ENCODE measurements at regions not wholly inside any gene's neighbourhood (a gene's known extent, or its start where the extent isn't known, plus 50 kb on each side); places are given as distances from the start of the nearest gene placed in this dataset.

DNA sequence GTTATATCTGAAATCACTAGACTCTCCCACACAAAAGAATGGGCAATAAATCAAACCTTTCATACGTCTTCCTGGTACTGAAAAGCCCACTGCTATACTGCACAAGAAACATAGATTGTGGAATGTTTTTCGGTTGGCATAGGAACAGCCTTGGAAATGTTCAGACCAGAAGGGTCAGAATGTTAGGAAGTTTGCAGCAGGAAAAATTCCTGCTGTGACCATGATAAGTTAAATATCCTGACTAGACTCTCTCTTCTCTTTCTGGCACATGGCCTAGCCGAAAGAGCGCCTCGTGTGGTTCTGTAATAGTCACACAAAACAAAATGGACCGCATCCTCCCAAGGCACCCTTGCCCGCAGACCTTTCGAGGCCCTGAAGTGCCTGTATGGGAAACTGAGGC is 427.2 kb downstream of the COG6 start:
- peaks cover 0 to under 1% of the 10 kb centered on the region in 2 experiments; a peak in 3 of 4 replicates for H3K27me3 ChIP-seq (replicated peaks in 1 of 2; ENCODE audit: control insufficient read depth in 2 of 2, insufficient read depth in 2 of 2, low read length in 1 of 2)
- H2AFZ ChIP-seq (ENCODE audit: control insufficient read depth, low read depth, low read length), result no peak overlapping the region
- ChIA-PET POLR2A (no interaction called here), CTCF (no interaction called here), SMC1A (ENCODE audit: uncharacterized antibody, unreplicated experiment) (no interaction called here), RAD21 (ENCODE audit: unreplicated experiment) (no interaction called here)
- FAIRE-seq, result no peak
- H3K4me2 ChIP-seq (ENCODE audit: control insufficient read depth, insufficient read depth), result no peak overlapping the region
- no peak overlapping the region for H3K27ac ChIP-seq (ENCODE audit: control insufficient read depth, insufficient read depth)
- in situ Hi-C loops (cut with MboI), result no loop called here
- intact Hi-C loops (cut with micrococcal nuclease; ENCODE audit: unreplicated experiment), result no loop called here
- no peak overlapping the region for H3K4me3 ChIP-seq
- H3K79me2 ChIP-seq (ENCODE audit: control insufficient read depth, insufficient read depth, low read length), result no peaks in the 10 kb centered on the region
- no peak for ATAC-seq
- DNase-seq (ENCODE audit: low read depth, low spot score), result no peak
- no peaks in the 10 kb centered on the region for H3K4me1 ChIP-seq (ENCODE audit: control insufficient read depth, insufficient read depth, low read length)
- H4K20me1 ChIP-seq (ENCODE audit: control insufficient read depth, insufficient read depth), result no peaks in the 10 kb centered on the region
- no peaks in the 10 kb centered on the region for H3K9me3 ChIP-seq (replicated peaks; ENCODE audit: control insufficient read depth, insufficient read depth, low read length)
- H3K9ac ChIP-seq (ENCODE audit: control insufficient read depth, insufficient read depth, low read length), result no peak overlapping the region
- no TSS peak for BruUV-seq (replicated peaks)
- no peak for TF ChIP-seq CREB1 (IDR thresholded peaks at IDR 0.05; ENCODE audit: low read depth)
- TF ChIP-seq, protein P1, sequence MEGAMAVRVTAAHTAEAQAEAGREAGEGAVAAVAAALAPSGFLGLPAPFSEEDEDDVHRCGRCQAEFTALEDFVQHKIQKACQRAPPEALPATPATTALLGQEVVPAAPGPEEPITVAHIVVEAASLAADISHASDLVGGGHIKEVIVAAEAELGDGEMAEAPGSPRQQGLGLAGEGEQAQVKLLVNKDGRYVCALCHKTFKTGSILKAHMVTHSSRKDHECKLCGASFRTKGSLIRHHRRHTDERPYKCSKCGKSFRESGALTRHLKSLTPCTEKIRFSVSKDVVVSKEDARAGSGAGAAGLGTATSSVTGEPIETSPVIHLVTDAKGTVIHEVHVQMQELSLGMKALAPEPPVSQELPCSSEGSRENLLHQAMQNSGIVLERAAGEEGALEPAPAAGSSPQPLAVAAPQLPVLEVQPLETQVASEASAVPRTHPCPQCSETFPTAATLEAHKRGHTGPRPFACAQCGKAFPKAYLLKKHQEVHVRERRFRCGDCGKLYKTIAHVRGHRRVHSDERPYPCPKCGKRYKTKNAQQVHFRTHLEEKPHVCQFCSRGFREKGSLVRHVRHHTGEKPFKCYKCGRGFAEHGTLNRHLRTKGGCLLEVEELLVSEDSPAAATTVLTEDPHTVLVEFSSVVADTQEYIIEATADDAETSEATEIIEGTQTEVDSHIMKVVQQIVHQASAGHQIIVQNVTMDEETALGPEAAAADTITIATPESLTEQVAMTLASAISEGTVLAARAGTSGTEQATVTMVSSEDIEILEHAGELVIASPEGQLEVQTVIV (IDR thresholded peaks at IDR 0.05; ENCODE audit: borderline replicate concordance, partially characterized antibody), result no peak
- TF ChIP-seq RB1 (IDR thresholded peaks at IDR 0.05; ENCODE audit: borderline replicate concordance), result no peak
- TF ChIP-seq SIN3A (IDR thresholded peaks at IDR 0.05; ENCODE audit: low read depth, low read length), result no peak
- TF ChIP-seq, protein P2, sequence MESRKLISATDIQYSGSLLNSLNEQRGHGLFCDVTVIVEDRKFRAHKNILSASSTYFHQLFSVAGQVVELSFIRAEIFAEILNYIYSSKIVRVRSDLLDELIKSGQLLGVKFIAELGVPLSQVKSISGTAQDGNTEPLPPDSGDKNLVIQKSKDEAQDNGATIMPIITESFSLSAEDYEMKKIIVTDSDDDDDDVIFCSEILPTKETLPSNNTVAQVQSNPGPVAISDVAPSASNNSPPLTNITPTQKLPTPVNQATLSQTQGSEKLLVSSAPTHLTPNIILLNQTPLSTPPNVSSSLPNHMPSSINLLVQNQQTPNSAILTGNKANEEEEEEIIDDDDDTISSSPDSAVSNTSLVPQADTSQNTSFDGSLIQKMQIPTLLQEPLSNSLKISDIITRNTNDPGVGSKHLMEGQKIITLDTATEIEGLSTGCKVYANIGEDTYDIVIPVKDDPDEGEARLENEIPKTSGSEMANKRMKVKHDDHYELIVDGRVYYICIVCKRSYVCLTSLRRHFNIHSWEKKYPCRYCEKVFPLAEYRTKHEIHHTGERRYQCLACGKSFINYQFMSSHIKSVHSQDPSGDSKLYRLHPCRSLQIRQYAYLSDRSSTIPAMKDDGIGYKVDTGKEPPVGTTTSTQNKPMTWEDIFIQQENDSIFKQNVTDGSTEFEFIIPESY (IDR thresholded peaks at IDR 0.05), result no peak
- TF ChIP-seq TCF3 (IDR thresholded peaks at IDR 0.05; ENCODE audit: borderline replicate concordance, insufficient read depth, low read depth, low read length), result no peak
- TF ChIP-seq, protein P3, sequence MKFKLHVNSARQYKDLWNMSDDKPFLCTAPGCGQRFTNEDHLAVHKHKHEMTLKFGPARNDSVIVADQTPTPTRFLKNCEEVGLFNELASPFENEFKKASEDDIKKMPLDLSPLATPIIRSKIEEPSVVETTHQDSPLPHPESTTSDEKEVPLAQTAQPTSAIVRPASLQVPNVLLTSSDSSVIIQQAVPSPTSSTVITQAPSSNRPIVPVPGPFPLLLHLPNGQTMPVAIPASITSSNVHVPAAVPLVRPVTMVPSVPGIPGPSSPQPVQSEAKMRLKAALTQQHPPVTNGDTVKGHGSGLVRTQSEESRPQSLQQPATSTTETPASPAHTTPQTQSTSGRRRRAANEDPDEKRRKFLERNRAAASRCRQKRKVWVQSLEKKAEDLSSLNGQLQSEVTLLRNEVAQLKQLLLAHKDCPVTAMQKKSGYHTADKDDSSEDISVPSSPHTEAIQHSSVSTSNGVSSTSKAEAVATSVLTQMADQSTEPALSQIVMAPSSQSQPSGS (IDR thresholded peaks at IDR 0.05; ENCODE audit: low read length), result no peak
- TF ChIP-seq CHD4 (IDR thresholded peaks at IDR 0.05), result no peak
- TF ChIP-seq, protein P4, sequence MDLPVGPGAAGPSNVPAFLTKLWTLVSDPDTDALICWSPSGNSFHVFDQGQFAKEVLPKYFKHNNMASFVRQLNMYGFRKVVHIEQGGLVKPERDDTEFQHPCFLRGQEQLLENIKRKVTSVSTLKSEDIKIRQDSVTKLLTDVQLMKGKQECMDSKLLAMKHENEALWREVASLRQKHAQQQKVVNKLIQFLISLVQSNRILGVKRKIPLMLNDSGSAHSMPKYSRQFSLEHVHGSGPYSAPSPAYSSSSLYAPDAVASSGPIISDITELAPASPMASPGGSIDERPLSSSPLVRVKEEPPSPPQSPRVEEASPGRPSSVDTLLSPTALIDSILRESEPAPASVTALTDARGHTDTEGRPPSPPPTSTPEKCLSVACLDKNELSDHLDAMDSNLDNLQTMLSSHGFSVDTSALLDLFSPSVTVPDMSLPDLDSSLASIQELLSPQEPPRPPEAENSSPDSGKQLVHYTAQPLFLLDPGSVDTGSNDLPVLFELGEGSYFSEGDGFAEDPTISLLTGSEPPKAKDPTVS (IDR thresholded peaks at IDR 0.05; ENCODE audit: low read depth, low read length), result no peak
- TF ChIP-seq, protein P5, sequence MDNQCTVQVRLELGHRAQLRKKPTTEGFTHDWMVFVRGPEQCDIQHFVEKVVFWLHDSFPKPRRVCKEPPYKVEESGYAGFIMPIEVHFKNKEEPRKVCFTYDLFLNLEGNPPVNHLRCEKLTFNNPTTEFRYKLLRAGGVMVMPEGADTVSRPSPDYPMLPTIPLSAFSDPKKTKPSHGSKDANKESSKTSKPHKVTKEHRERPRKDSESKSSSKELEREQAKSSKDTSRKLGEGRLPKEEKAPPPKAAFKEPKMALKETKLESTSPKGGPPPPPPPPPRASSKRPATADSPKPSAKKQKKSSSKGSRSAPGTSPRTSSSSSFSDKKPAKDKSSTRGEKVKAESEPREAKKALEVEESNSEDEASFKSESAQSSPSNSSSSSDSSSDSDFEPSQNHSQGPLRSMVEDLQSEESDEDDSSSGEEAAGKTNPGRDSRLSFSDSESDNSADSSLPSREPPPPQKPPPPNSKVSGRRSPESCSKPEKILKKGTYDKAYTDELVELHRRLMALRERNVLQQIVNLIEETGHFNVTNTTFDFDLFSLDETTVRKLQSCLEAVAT (IDR thresholded peaks at IDR 0.05), result no peak
- TF ChIP-seq SMC3 (IDR thresholded peaks at IDR 0.05; ENCODE audit: borderline replicate concordance, low read length), result no peak
- no peak for TF ChIP-seq CEBPB (IDR thresholded peaks at IDR 0.05; ENCODE audit: borderline replicate concordance in 1 of 2, low read depth in 2 of 2, low read length in 2 of 2)
- no peak for TF ChIP-seq SMAD5 (IDR thresholded peaks at IDR 0.05; ENCODE audit: low read depth)
- TF ChIP-seq SP1 (IDR thresholded peaks at IDR 0.05; ENCODE audit: low read depth, low read length), result no peak
- no peak for TF ChIP-seq NBN (IDR thresholded peaks at IDR 0.05)
- 67% methylated on average over 8 of the region's 8 CpGs for WGBS (ENCODE audit: insufficient coverage, insufficient replicate concordance, low lambda C conversion rate, missing lambda C conversion rate)
- no peaks in the 10 kb centered on the region for H3K36me3 ChIP-seq (ENCODE audit: control insufficient read depth in 2 of 2, insufficient read depth in 2 of 2, low read length in 1 of 2)
